ENCODE measurements at regions not wholly inside any gene's neighbourhood (a gene's known extent, or its start where the extent isn't known, plus 50 kb on each side); places are given as distances from the start of the nearest gene placed in this dataset.

DNA sequence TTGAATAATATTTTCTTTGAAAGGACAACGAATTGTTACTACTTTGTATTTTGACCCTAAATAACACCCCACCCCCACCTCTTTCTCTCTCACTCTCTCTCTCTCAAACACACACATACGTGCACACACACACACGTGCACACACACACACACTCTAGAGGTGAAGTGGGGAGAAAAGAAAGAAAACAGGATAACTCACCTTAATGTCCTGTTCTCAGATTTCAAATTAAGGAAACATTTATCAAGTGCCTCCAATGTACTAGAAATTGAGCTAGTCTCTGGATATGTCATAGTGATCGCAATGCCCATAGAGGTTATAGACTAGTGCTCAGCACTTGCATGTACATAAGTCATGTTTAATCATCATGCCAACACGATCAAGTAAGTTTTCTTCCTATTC lies 1483.6 kb upstream of the SEL1L start:
- TF ChIP-seq EZH2 (IDR thresholded peaks at IDR 0.05; ENCODE audit: insufficient read depth, poor library complexity, severe bottlenecking) (no peak), EZH2phosphoT487 (IDR thresholded peaks at IDR 0.05; ENCODE audit: insufficient read depth, low read depth) (no peak)
